ENCODE measurements at regions not wholly inside any gene's neighbourhood (a gene's known extent, or its start where the extent isn't known, plus 50 kb on each side); places are given as distances from the start of the nearest gene placed in this dataset.

DNA sequence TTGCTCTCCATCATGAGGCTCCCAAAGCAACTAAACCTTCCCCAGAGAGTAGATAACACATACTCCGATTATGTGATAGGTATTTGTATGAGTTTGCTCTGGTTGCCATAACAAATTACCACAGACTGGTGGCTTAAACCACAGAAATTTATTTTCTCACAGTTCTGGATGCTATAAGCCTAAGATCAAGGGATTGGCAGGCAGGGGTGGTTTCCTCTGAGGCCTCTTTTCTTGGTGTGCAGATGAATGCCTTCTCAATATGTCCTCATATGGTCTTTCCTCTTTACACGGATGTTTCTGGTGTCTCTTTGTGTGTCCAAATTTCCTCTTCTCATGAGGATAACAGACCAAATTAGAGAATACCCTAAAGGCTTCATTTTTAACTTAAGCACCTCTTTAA, 285.8 kb upstream of the GRIP1 start:
- no peak overlapping the region for H3K27ac ChIP-seq
- H3K27me3 ChIP-seq, result peaks cover 0 to 6% (median 0%) of the 10 kb centered on the region in 7 donors
- WGBS, 2 donors, result 54 to 60% methylated on average over 2 of the region's 2 CpGs
- ATAC-seq (no peak), DNase-seq (no peak)
- TF ChIP-seq, protein P1, sequence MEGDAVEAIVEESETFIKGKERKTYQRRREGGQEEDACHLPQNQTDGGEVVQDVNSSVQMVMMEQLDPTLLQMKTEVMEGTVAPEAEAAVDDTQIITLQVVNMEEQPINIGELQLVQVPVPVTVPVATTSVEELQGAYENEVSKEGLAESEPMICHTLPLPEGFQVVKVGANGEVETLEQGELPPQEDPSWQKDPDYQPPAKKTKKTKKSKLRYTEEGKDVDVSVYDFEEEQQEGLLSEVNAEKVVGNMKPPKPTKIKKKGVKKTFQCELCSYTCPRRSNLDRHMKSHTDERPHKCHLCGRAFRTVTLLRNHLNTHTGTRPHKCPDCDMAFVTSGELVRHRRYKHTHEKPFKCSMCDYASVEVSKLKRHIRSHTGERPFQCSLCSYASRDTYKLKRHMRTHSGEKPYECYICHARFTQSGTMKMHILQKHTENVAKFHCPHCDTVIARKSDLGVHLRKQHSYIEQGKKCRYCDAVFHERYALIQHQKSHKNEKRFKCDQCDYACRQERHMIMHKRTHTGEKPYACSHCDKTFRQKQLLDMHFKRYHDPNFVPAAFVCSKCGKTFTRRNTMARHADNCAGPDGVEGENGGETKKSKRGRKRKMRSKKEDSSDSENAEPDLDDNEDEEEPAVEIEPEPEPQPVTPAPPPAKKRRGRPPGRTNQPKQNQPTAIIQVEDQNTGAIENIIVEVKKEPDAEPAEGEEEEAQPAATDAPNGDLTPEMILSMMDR (IDR thresholded peaks at IDR 0.05), result no peak
- intact Hi-C loops (cut with DNase I), result no loop called here
- no peak overlapping the region for H3K4me3 ChIP-seq
- no peaks in the 10 kb centered on the region for H3K9me3 ChIP-seq
- H3K4me1 ChIP-seq, result no peaks in the 10 kb centered on the region
- H3K36me3 ChIP-seq, result no peaks in the 10 kb centered on the region

DNA sequence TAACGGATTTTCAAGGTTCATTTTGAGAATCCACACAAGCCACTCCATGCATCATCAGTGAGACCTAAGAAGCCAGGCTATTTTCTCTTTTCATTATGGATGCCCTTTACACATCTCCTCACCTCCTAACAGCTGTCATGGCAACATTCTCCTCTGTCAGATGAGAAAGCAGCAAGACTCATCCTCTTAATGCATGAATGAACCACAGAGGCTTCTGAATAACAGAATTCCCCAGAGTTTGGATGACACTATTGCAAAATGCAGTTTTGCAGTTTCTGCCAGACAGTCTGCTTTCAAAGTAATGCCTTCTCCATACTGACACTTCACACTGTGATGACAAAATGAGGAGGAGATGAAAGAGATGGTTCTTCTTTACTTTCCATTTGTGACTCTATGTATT, 286.7 kb upstream of the GRIP1 start:
- DNase-seq (no peak), ATAC-seq (no peak)
- Histone ChIP-seq H3K36me3 (no peaks in the 10 kb centered on the region), H3K27me3 (peaks cover 0 to 7% (median 0%) of the 10 kb centered on the region in 7 donors), H3K9me3 (no peaks in the 10 kb centered on the region), H3K27ac (no peak overlapping the region), H3K4me3 (no peak overlapping the region), H3K4me1 (no peaks in the 10 kb centered on the region)
- WGBS, 2 donors, result 73 to 95% methylated on average over 1 of the region's 1 CpG
- TF ChIP-seq, protein P1 (IDR thresholded peaks at IDR 0.05), result no peak
- intact Hi-C loops (cut with DNase I), result no loop called here

DNA sequence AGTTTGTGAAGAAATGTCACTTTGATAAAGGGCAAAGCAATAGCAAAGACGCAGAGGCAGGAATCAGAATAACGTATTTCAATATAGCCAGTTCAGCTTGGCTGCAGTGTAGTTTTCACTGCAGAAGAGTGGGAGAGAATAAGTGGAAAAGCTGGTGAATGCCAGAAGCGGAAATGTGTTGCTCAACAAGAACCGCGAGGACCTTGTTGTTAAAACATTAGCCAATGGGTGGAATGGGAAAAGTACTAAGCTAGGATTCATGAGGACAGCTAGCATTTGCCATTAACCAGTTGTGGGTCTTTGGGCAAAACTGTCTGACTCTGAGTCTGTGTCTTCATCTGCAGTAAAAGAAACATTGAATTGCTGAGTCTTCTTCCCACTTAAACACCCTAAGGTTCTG, 292.9 kb upstream of the GRIP1 start:
- H3K4me3 ChIP-seq, result no peak overlapping the region
- H3K27ac ChIP-seq, result no peak overlapping the region
- H3K9me3 ChIP-seq, result no peaks in the 10 kb centered on the region
- H3K27me3 ChIP-seq, result peaks cover 0 to 10% (median 0%) of the 10 kb centered on the region in 7 donors
- H3K36me3 ChIP-seq, result no peaks in the 10 kb centered on the region
- WGBS, 2 donors, result 74 to 90% methylated on average over 5 of the region's 5 CpGs
- no peaks in the 10 kb centered on the region for H3K4me1 ChIP-seq
- DNase-seq (no peak), ATAC-seq (no peak)
- TF ChIP-seq, protein P1 (IDR thresholded peaks at IDR 0.05), result no peak
- intact Hi-C loops (cut with DNase I), result no loop called here

DNA sequence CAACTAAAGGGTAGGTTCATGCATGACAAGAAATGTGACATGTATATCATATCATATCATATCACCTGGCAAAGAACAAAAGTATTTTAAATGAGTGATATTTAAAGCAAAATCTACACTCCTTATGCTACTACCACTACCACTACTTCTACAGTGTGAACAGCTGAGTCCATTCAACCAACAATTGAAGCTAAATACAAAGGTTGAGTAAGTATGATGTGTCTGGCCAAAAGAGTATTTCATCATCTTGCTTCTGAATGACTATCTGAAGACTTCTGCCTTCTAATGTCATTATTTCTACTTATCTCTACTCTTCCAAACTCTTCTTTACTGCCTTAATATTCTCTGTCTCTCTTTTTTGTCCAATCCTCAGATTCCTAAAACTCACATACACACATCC, 292.6 kb upstream of the CAND1 start:
- ATAC-seq (no peak), DNase-seq (no peak)
- no peak overlapping the region for H3K27ac ChIP-seq
- H3K4me1 ChIP-seq, result no peaks in the 10 kb centered on the region
- intact Hi-C loops (cut with DNase I), result no loop called here
- no peak overlapping the region for H3K4me3 ChIP-seq
- H3K36me3 ChIP-seq, result no peaks in the 10 kb centered on the region
- TF ChIP-seq, protein P1 (IDR thresholded peaks at IDR 0.05), result no peak
- H3K9me3 ChIP-seq, result no peaks in the 10 kb centered on the region
- H3K27me3 ChIP-seq, result peaks cover 0 to 3% (median 0%) of the 10 kb centered on the region in 7 donors

DNA sequence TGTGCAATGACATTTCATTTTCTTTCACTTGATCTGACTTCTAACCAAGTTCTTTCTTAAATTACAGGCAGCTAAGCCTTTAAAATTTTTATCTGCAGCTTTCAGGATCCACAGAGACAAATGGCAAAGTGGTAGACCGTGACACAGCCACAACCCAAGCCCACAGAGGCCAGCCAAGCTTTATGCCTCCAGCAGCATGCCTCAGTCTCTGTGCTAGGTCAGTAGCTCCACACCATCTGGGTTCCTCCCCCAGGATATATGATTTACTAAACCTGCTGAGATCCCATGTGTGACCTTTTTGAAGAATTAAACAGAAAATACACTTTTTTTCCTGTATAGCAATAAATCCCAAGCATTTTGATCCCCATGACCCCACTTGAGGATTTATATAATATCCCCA, 290.4 kb upstream of the CAND1 start:
- WGBS, 2 donors, result 55 to 63% methylated on average over 1 of the region's 1 CpG
- TF ChIP-seq, protein P1 (IDR thresholded peaks at IDR 0.05), result no peak
- intact Hi-C loops (cut with DNase I), result no loop called here
- Histone ChIP-seq H3K9me3 (peaks cover 0 to 7% (median 0%) of the 10 kb centered on the region in 11 donors), H3K27ac (no peak overlapping the region), H3K36me3 (no peaks in the 10 kb centered on the region), H3K4me3 (no peak overlapping the region), H3K27me3 (no peaks in the 10 kb centered on the region), H3K4me1 (no peaks in the 10 kb centered on the region)
- ATAC-seq, result no peak
- no peak for DNase-seq

All from heart right ventricle (tissue), 16 donors.